ENCODE measurements at regions not wholly inside any gene's neighbourhood (a gene's known extent, or its start where the extent isn't known, plus 50 kb on each side); places are given as distances from the start of the nearest gene placed in this dataset.

- no peak overlapping the region for H3K4me2 ChIP-seq
- H3K4me1 ChIP-seq, result no peaks in the 10 kb centered on the region
- H3K9me3 ChIP-seq, result 0 out of 3 replicates have a peak, but pooled peaks cover 8% of the 10 kb centered on the region
- H3K27ac ChIP-seq, result no peak overlapping the region
- POLR2A ChIA-PET, result no interaction called here
- no peak for DNase-seq (ENCODE audit: low read depth in 1 of 2, low spot score in 1 of 2)
- no peak overlapping the region for H3K4me3 ChIP-seq
- TF ChIP-seq MAFK (IDR thresholded peaks at IDR 0.05; ENCODE audit: partially characterized antibody), result peak; percentile 84
- TF ChIP-seq SMC3 (IDR thresholded peaks at IDR 0.05), result no peak
- 4% methylated on average over 1 of the region's 1 CpG for WGBS (ENCODE audit: missing lambda C conversion rate)
- CTCF ChIA-PET, result no interaction called here
- no peak for ATAC-seq
- no peak for FAIRE-seq
Measured at GRCh38 chr20:6892724-6893123, 125.2 kb downstream of the BMP2 start.

GRCh38 chr20:6898928-6899327 lies 131.4 kb downstream of the BMP2 start:
- TF ChIP-seq, protein P1, sequence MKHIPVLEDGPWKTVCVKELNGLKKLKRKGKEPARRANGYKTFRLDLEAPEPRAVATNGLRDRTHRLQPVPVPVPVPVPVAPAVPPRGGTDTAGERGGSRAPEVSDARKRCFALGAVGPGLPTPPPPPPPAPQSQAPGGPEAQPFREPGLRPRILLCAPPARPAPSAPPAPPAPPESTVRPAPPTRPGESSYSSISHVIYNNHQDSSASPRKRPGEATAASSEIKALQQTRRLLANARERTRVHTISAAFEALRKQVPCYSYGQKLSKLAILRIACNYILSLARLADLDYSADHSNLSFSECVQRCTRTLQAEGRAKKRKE (CRISPR knock-in tag; IDR thresholded peaks at IDR 0.05; ENCODE audit: low read depth), result no peak
- no peak for TF ChIP-seq JUN (IDR thresholded peaks at IDR 0.05)
- no peak for TF ChIP-seq RARB (CRISPR knock-in tag; IDR thresholded peaks at IDR 0.05)
- no peak for TF ChIP-seq USF2 (IDR thresholded peaks at IDR 0.05)
- no peak for TF ChIP-seq HOXB5 (CRISPR knock-in tag; IDR thresholded peaks at IDR 0.05)
- no peak for TF ChIP-seq JUNB (IDR thresholded peaks at IDR 0.05)
- no peak for TF ChIP-seq NR3C1 (IDR thresholded peaks at IDR 0.05)
- TF ChIP-seq NPAS2 (CRISPR knock-in tag; IDR thresholded peaks at IDR 0.05; ENCODE audit: borderline replicate concordance), result no peak
- TF ChIP-seq MAZ (IDR thresholded peaks at IDR 0.05; ENCODE audit: borderline replicate concordance, low read depth, low read length), result no peak
- no peak for TF ChIP-seq KDM1A (IDR thresholded peaks at IDR 0.05; ENCODE audit: low read depth)
- TF ChIP-seq, protein P2, sequence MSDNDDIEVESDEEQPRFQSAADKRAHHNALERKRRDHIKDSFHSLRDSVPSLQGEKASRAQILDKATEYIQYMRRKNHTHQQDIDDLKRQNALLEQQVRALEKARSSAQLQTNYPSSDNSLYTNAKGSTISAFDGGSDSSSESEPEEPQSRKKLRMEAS (IDR thresholded peaks at IDR 0.05), result no peak
- TF ChIP-seq HMGXB4 (CRISPR knock-in tag; IDR thresholded peaks at IDR 0.05; ENCODE audit: borderline replicate concordance), result no peak
- no peak for TF ChIP-seq E2F6 (IDR thresholded peaks at IDR 0.05; ENCODE audit: borderline replicate concordance, low read depth)
- no peak for TF ChIP-seq KDM5A (IDR thresholded peaks at IDR 0.05)
- no peak for TF ChIP-seq POLR2AphosphoS2 (conservative IDR thresholded peaks at IDR 0.05; ENCODE audit: low read length)
- no peak for TF ChIP-seq ZFP36 (IDR thresholded peaks at IDR 0.05; ENCODE audit: borderline replicate concordance, partially characterized antibody)
- TF ChIP-seq EP300 (IDR thresholded peaks at IDR 0.05), result no peak
- no peak for TF ChIP-seq ZNF302 (CRISPR knock-in tag; IDR thresholded peaks at IDR 0.05)
- TF ChIP-seq EHMT2 (IDR thresholded peaks at IDR 0.05; ENCODE audit: low read depth), result no peak
- TF ChIP-seq, protein P3, sequence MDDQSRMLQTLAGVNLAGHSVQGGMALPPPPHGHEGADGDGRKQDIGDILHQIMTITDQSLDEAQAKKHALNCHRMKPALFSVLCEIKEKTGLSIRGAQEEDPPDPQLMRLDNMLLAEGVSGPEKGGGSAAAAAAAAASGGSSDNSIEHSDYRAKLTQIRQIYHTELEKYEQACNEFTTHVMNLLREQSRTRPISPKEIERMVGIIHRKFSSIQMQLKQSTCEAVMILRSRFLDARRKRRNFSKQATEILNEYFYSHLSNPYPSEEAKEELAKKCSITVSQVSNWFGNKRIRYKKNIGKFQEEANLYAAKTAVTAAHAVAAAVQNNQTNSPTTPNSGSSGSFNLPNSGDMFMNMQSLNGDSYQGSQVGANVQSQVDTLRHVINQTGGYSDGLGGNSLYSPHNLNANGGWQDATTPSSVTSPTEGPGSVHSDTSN (IDR thresholded peaks at IDR 0.05), result no peak
- ChIA-PET CTCF (no interaction called here), POLR2A (no interaction called here)
- no peak for ATAC-seq
- no peak for FAIRE-seq
- no peak overlapping the region for H3K4me3 ChIP-seq
- no peaks in the 10 kb centered on the region for H3K4me1 ChIP-seq
- H3K9me3 ChIP-seq, result peaks cover 3% of the 10 kb centered on the region; the same call in 1 of the 3 replicates
- DNase-seq (ENCODE audit: low read depth in 1 of 2, low spot score in 1 of 2), result no peak
- 19% methylated on average over 3 of the region's 3 CpGs for WGBS (ENCODE audit: missing lambda C conversion rate)
- H3K27ac ChIP-seq, result no peak overlapping the region
- no peak overlapping the region for H3K4me2 ChIP-seq

All from A549 (cell line).